ENCODE measurements at regions not wholly inside any gene's neighbourhood (a gene's known extent, or its start where the extent isn't known, plus 50 kb on each side); places are given as distances from the start of the nearest gene placed in this dataset.
"Not testable (repeated sequence)": the region's sequence is repeated elsewhere in the genome, so short reads cannot be mapped to it uniquely, and the experiment has no call there.

GRCh38 chr15:20100604-20101270, 440.9 kb downstream of the GOLGA6L6 start:
- not testable (repeated sequence) for TF ChIP-seq POLR2A (IDR thresholded peaks at IDR 0.05; ENCODE audit: borderline replicate concordance, extremely low read depth, insufficient read depth, insufficient read length); CTCF (IDR thresholded peaks at IDR 0.05 in 2 of 3, conservative IDR thresholded peaks at IDR 0.05 in 1 of 3; ENCODE audit: borderline replicate concordance in 1 of 3, insufficient read depth in 1 of 3, low read depth in 2 of 3, low read length in 2 of 3); EZH2 (IDR thresholded peaks at IDR 0.05); YY1 (IDR thresholded peaks at IDR 0.05; ENCODE audit: extremely low read depth, insufficient replicate concordance, low read depth, low read length); RAD21 (IDR thresholded peaks at IDR 0.05; ENCODE audit: low read depth); FOSL1 (IDR thresholded peaks at IDR 0.05; ENCODE audit: low read depth); CEBPB (IDR thresholded peaks at IDR 0.05; ENCODE audit: low read depth); SIN3A (IDR thresholded peaks at IDR 0.05; ENCODE audit: low read depth)
- TF ChIP-seq, protein P1, sequence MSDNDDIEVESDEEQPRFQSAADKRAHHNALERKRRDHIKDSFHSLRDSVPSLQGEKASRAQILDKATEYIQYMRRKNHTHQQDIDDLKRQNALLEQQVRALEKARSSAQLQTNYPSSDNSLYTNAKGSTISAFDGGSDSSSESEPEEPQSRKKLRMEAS (IDR thresholded peaks at IDR 0.05) = not testable (repeated sequence)

Data from HCT116 (cell line).